HG03045 (cell line): ENCODE measurements at regions not wholly inside any gene's neighbourhood (a gene's known extent, or its start where the extent isn't known, plus 50 kb on each side); places are given as distances from the start of the nearest gene placed in this dataset.

Experiments
- ATAC-seq: cut with Tn5 transposase; IDR thresholded peaks from one replicate; pipeline ENCODE4 v1.9.1; 2021; ENCODE audit warnings: mild to moderate bottlenecking, moderate library complexity; ENCODE audit not compliant: unreplicated experiment

GRCh38 chr1:58993403-58993802 is 209.6 kb upstream of the JUN start:
- no peak for ATAC-seq

- ATAC-seq = no peak
Observed at GRCh38 chr1:58994664-58995063, 210.8 kb upstream of the JUN start.

GRCh38 chr1:58996341-58997059 is 212.7 kb upstream of the JUN start:
- no peak for ATAC-seq

GRCh38 chr1:58997060-58997411 is 213.2 kb upstream of the JUN start:
- no peak for ATAC-seq

- ATAC-seq = no peak
Observed at GRCh38 chr1:58997637-58998036, 213.8 kb upstream of the JUN start.

- no peak for ATAC-seq
Observed at GRCh38 chr1:58999676-59000075, 215.8 kb upstream of the JUN start.

GRCh38 chr1:59004755-59005154 is 220.9 kb upstream of the JUN start:
- ATAC-seq = no peak

- ATAC-seq = peak; percentile 57
Observed at GRCh38 chr1:59005491-59006288, 221.8 kb upstream of the JUN start.

- no peak for ATAC-seq
Observed at GRCh38 chr1:59006289-59006658, 222.4 kb upstream of the JUN start.

- no peak for ATAC-seq
Observed at GRCh38 chr1:59006932-59007331, 223.1 kb upstream of the JUN start.

- ATAC-seq = no peak
Observed at GRCh38 chr1:59007429-59007819, 223.6 kb upstream of the JUN start.

- peak; percentile 57 for ATAC-seq
Observed at GRCh38 chr1:59007820-59008598, 224.2 kb upstream of the JUN start.

- ATAC-seq = no peak
Observed at GRCh38 chr1:59008599-59009347, 224.9 kb upstream of the JUN start.

GRCh38 chr1:59011663-59012062 is 227.8 kb upstream of the JUN start:
- no peak for ATAC-seq

GRCh38 chr1:59012378-59012777 is 228.5 kb upstream of the JUN start:
- no peak for ATAC-seq

GRCh38 chr1:59013276-59013927 is 229.6 kb upstream of the JUN start:
- peak; percentile 60 for ATAC-seq

GRCh38 chr1:59013928-59014279 is 230.1 kb upstream of the JUN start:
- no peak for ATAC-seq

- no peak for ATAC-seq
Observed at GRCh38 chr1:59014827-59015226, 231.0 kb upstream of the JUN start.

- ATAC-seq = no peak
Observed at GRCh38 chr1:59015708-59016107, 231.9 kb upstream of the JUN start.

GRCh38 chr1:59016390-59016789 is 232.5 kb upstream of the JUN start:
- no peak for ATAC-seq
